Astrocyte of the hippocampus (primary cell): ENCODE measurements at regions not wholly inside any gene's neighbourhood (a gene's known extent, or its start where the extent isn't known, plus 50 kb on each side); places are given as distances from the start of the nearest gene placed in this dataset.
"Not testable (repeated sequence)": the region's sequence is repeated elsewhere in the genome, so short reads cannot be mapped to it uniquely, and the experiment has no call there.

Experiments
- DNase-seq: peaks from one replicate; pipeline ENCODE4 v3.0.0; 2011; ENCODE audit warnings: low read depth, low spot score

- DNase-seq: peak; percentile 59
Measured at GRCh38 chr20:30811885-30812671, 445.4 kb upstream of the DEFB115 start.

DNA sequence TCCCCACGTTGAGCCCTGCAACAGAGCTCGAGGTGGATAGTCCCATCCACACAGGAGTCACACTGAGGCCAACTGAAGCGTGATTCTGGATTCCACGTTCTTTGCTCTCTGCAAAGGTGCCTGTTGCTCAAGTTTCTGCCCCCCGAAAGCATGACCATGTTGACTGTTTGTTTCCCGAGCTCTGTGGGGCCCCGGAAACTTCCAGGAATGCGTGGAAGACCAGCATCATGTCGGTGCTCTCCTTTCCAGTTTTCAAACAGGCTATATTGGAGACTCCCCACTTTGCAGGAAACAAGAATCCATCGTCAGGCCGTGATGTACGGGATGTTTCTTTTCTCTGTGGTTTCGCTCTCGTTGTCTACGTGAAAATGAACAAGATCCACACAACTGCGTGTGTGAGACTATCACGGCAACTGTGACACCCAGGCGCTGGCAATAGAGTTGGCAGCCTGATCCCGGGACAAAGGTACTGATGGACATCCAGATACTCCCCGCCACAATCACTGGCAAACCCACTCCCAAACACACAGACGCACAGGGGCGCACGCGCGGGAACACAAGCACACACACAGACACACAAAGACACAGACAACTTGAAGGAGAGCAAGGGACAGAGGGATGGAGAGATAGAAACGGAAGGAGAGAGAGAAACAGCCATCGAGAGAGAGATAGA is 444.6 kb upstream of the DEFB115 start:
- DNase-seq: no peak

GRCh38 chr20:30813412-30814311 is 443.8 kb upstream of the DEFB115 start:
- not testable (repeated sequence) for DNase-seq

GRCh38 chr20:30814312-30814639 is 443.2 kb upstream of the DEFB115 start:
- not testable (repeated sequence) for DNase-seq

- DNase-seq: not testable (repeated sequence)
Measured at GRCh38 chr20:30815027-30815576, 442.4 kb upstream of the DEFB115 start.

GRCh38 chr20:30815577-30816181 is 441.8 kb upstream of the DEFB115 start:
- DNase-seq: no peak

- peak; percentile 21 for DNase-seq
Measured at GRCh38 chr20:30816182-30816645, 441.2 kb upstream of the DEFB115 start.

- not testable (repeated sequence) for DNase-seq
Measured at GRCh38 chr20:30821615-30822014, 435.8 kb upstream of the DEFB115 start.

- DNase-seq: not testable (repeated sequence)
Measured at GRCh38 chr20:30824666-30825065, 432.8 kb upstream of the DEFB115 start.

DNA sequence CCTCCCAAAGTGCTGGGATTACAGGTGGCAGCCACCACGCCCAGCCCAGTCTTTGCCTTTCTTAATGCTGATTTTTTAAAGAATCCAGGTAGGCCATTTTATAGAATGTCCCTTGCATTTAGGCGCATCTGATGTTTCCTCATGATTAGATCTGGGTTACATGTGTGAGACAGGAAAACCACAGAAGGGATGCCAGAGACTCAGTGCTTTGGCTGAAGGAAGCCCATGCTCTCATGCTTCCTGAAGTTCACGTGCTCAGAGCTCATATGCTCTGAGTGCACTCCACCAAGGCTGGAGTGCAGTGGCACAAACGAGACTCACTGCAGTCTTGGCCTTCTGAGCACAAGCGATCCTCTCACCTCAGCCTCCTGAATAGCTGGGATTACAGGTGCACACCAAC is 411.5 kb upstream of the DEFB115 start:
- not testable (repeated sequence) for DNase-seq

DNA sequence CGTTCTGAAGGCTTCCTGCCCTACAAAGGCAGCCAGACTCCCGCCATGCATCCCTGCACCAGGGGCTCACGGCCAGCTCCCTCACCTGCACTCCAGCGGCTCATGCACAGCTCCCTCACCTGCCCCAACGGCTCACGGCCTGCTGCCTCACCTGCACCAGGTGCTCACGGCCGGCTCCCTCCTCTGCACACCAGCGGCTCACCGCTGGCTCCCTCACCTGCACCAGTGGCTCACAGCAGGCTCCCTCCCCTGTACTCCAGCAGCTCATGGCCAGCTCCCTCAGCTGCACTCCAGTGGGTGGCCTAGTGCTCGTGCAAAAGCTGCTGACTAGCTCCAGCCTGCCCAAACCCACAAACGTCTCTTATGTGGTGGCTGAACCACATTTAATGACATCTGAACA is 389.2 kb upstream of the DEFB115 start:
- DNase-seq: not testable (repeated sequence)

DNA sequence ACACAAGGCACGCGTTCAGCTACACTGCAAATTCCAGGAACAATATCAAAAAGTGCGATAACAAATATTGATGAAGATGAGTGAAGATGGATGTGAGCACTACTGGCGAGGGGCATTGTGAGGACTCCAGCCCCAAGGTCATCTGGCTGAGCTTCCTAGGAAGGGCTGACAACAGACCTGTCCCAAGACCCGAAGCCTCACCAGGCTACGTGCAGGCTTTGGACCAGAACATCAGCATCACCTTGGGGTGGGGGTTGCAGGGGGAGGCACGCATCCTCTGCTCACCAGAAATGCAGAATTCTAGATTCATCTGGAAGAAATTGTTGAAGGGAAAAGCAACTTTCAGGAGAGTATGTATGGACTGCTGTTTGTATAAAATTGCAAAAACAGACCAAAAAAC is 386.3 kb upstream of the DEFB115 start:
- DNase-seq: not testable (repeated sequence)

GRCh38 chr20:30872252-30872651 is 385.2 kb upstream of the DEFB115 start:
- not testable (repeated sequence) for DNase-seq

DNA sequence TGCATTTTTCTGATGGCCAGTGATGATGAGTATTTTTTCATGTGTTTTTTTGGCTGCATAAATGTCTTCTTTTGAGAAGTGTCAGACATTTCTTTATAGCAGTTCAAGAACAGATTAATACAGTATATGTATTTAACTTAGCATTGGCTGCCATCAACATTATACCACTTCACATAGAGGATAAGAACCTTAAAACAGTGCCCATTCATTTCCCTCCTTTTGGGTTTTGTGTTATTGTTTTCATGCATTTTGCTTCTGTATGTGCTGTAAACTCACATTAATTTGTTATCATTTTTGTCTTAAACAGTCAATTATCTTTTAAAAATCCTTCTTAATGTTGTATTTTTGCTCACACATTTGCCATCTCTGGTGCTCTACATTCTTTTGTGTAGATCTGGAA is 381.6 kb upstream of the DEFB115 start:
- not testable (repeated sequence) for DNase-seq

GRCh38 chr20:30891400-30891799 is 366.1 kb upstream of the DEFB115 start:
- DNase-seq: not testable (repeated sequence)

- no peak for DNase-seq
Measured at GRCh38 chr20:30892541-30893345, 364.7 kb upstream of the DEFB115 start.

- DNase-seq: not testable (repeated sequence)
Measured at GRCh38 chr20:30893346-30894314, 363.8 kb upstream of the DEFB115 start.

DNA sequence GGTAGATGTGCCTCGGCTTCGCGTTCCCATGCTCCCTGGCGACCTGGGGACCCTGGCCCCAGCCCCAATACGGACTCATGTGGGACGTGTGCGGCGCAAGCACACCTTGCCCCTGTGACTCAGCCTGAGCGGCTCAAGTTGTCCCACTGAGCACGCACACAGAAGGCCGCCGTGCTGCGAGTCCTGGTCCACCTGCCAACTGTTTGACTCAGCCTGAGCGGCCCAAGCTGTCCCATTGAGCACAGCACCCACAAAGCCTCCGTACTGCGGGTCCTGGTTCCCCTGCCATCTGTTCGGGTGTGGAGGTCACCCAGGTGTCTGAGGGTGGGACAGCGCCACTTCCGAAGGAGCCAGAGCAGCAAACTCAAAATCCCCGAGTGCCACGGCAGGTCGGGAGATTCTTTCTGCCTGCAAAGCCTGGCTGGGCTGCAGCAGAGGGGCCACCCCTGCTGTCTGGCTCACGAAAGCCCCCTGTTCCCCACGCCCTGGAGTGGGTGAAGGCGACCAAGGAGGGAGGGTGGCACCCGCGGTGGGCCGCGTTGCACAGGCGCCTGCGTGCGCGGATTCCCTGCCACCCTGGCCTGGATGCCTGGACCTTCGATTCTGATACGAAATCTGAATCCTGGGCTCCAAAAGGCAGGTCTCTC is 362.6 kb upstream of the DEFB115 start:
- not testable (repeated sequence) for DNase-seq

DNA sequence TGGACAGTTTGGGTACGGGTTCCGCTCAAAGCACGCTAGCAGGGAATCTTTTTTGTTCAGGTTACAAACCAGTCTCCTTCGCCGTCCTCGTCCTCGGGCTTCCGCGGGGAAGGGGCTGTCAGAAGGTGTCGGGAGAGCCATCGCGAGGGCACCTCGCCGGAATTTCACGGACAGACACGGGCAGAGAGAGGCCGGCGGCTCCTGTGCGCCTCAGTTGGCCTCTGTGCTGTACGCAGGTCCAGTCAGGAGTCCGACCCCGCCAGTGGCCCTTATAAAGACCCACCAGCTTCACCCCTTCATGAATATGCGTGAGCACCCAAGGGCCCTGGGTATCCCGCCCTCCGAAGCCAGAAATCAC is 362.1 kb upstream of the DEFB115 start:
- not testable (repeated sequence) for DNase-seq
